GM19023 (cell line): ENCODE measurements at regions not wholly inside any gene's neighbourhood (a gene's known extent, or its start where the extent isn't known, plus 50 kb on each side); places are given as distances from the start of the nearest gene placed in this dataset.
"Not testable (repeated sequence)": the region's sequence is repeated elsewhere in the genome, so short reads cannot be mapped to it uniquely, and the experiment has no call there.

Experiments used
- ATAC-seq: cut with Tn5 transposase; IDR thresholded peaks from one replicate; pipeline ENCODE4 v1.9.1; 2021; ENCODE audit warnings: mild to moderate bottlenecking, moderate library complexity; ENCODE audit not compliant: unreplicated experiment

GRCh38 chr1:185409345-185409744 is 92.3 kb upstream of the IVNS1ABP start:
- no peak for ATAC-seq

GRCh38 chr1:185408700-185409270 is 91.7 kb upstream of the IVNS1ABP start:
- ATAC-seq = no peak

- no peak for ATAC-seq
These were observed 89.6 kb upstream of the IVNS1ABP start for GRCh38 chr1:185406691-185407009.

GRCh38 chr1:185406006-185406690 is 89.1 kb upstream of the IVNS1ABP start:
- ATAC-seq = no peak

GRCh38 chr1:185404907-185405568 is 88.0 kb upstream of the IVNS1ABP start:
- ATAC-seq = no peak

- ATAC-seq = no peak
These were observed 87.2 kb upstream of the IVNS1ABP start for GRCh38 chr1:185404291-185404690.

GRCh38 chr1:185402930-185403329 is 85.9 kb upstream of the IVNS1ABP start:
- ATAC-seq = no peak

- ATAC-seq = no peak
These were observed 84.0 kb upstream of the IVNS1ABP start for GRCh38 chr1:185401019-185401418.

- no peak for ATAC-seq
These were observed 83.0 kb upstream of the IVNS1ABP start for GRCh38 chr1:185400052-185400451.

- ATAC-seq = no peak
These were observed 81.6 kb upstream of the IVNS1ABP start for GRCh38 chr1:185398599-185398998.

- ATAC-seq = no peak
These were observed 81.0 kb upstream of the IVNS1ABP start for GRCh38 chr1:185398022-185398421.

- no peak for ATAC-seq
These were observed 80.1 kb upstream of the IVNS1ABP start for GRCh38 chr1:185397183-185397582.

- ATAC-seq = no peak
These were observed 79.1 kb upstream of the IVNS1ABP start for GRCh38 chr1:185396126-185396525.

- ATAC-seq = no peak
These were observed 76.8 kb upstream of the IVNS1ABP start for GRCh38 chr1:185393815-185394214.

- no peak for ATAC-seq
These were observed 76.2 kb upstream of the IVNS1ABP start for GRCh38 chr1:185393205-185393604.

GRCh38 chr1:185388815-185389214 is 71.8 kb upstream of the IVNS1ABP start:
- ATAC-seq = no peak

GRCh38 chr1:185388346-185388745 is 71.3 kb upstream of the IVNS1ABP start:
- no peak for ATAC-seq

GRCh38 chr1:185385991-185386390 is 68.9 kb upstream of the IVNS1ABP start:
- no peak for ATAC-seq

GRCh38 chr1:185383805-185384204 is 66.8 kb upstream of the IVNS1ABP start:
- not testable (repeated sequence) for ATAC-seq

- ATAC-seq = no peak
These were observed 60.8 kb upstream of the IVNS1ABP start for GRCh38 chr1:185377831-185378230.

GRCh38 chr1:185376840-185377635 is 60.0 kb upstream of the IVNS1ABP start:
- no peak for ATAC-seq

GRCh38 chr1:185376288-185376687 is 59.2 kb upstream of the IVNS1ABP start:
- ATAC-seq = no peak
